H1 (cell line): ENCODE measurements at regions not wholly inside any gene's neighbourhood (a gene's known extent, or its start where the extent isn't known, plus 50 kb on each side); places are given as distances from the start of the nearest gene placed in this dataset.
A peak's percentile ranks its signal among the peaks of the same experiment; 100 is the strongest.

Experiments used
- CBX5 ChIP-seq: fragments of 300-800, 300-1000 bp; sonication (generic); IDR thresholded peaks from 2 replicates; pipeline ENCODE4 v1.7.1; 2016; ENCODE audit warnings: antibody characterized with exemption, low read length, low read depth
- CTBP2 ChIP-seq: IDR thresholded peaks from 2 replicates; pipeline ENCODE4 v1.7.0; 2011; ENCODE audit warnings: borderline replicate concordance, mild to moderate bottlenecking, moderate library complexity, mixed read lengths, low read length; ENCODE audit not compliant: insufficient read depth, insufficient read length
- EGR1 ChIP-seq: IDR thresholded peaks from 2 replicates; pipeline ENCODE4 v1.6.1; 2011; ENCODE audit warnings: low read depth, low read length, borderline replicate concordance
- RNF2 ChIP-seq: fragments of 200-900, 300-1000 bp; sonication (generic); IDR thresholded peaks from 2 replicates; pipeline ENCODE4 v1.7.1; 2016; ENCODE audit warnings: borderline replicate concordance, low read depth, mild to moderate bottlenecking, antibody characterized with exemption, low read length; ENCODE audit not compliant: poor library complexity, severe bottlenecking; ENCODE audit errors: missing control alignments
- SP1 ChIP-seq: IDR thresholded peaks from 2 replicates; pipeline ENCODE4 v1.6.1; 2011; ENCODE audit warnings: low read depth, low read length
- TCF12 ChIP-seq: IDR thresholded peaks from 2 replicates; pipeline ENCODE4 v1.6.1; 2011; ENCODE audit warnings: low read depth, mild to moderate bottlenecking, low read length
- TF ChIP-seq, protein P1 (sequence below), 3 experiments: IDR thresholded peaks; 1 replicate in 2 of 3; 2 replicates in 1 of 3; pipeline versions ENCODE4 v1.5.1 to v1.6.1; 2011; ENCODE audit warnings: low read length in 3 of 3, mild to moderate bottlenecking in 3 of 3, inconsistent platforms in 2 of 3, low read depth in 1 of 3, moderate library complexity in 1 of 3; ENCODE audit not compliant: insufficient read depth in 1 of 3; ENCODE audit errors: control extremely low read depth in 1 of 3

DNA sequence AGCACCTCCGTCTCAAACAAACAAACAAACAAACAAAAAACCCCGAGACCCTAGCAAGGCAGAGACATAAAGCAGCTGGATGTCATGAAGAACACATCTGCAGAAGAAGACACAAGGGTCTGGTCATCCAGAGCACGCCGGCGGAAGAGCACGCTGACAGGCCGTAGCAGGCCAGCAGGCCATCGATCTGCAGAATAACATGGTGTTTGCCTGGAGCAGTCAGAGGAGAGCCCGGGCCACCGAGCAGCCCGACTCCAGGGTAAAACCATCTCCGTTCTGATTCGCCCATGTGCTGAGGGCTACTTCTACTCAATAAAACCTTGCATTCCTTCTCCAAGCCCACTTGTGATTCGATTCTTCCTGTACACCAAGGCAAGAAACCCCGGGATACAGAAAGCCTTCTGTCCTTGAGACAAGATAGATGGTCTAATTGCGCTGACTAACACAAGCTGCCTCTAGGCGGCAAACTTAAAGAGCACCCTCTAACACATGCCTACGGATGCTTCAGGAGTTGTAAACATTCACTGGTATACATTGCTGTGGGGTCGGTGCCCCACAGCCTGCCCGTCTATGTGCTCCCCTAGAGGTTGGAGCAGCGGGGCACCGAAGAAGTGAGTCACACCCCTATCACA is 549.8 kb upstream of the NRXN1 start (continued):
- TF ChIP-seq RNF2 (no peak), CBX5 (no peak), TCF12 (no peak), EGR1 (no peak), CTBP2 (no peak), SP1 (no peak)
- TF ChIP-seq, protein P1, sequence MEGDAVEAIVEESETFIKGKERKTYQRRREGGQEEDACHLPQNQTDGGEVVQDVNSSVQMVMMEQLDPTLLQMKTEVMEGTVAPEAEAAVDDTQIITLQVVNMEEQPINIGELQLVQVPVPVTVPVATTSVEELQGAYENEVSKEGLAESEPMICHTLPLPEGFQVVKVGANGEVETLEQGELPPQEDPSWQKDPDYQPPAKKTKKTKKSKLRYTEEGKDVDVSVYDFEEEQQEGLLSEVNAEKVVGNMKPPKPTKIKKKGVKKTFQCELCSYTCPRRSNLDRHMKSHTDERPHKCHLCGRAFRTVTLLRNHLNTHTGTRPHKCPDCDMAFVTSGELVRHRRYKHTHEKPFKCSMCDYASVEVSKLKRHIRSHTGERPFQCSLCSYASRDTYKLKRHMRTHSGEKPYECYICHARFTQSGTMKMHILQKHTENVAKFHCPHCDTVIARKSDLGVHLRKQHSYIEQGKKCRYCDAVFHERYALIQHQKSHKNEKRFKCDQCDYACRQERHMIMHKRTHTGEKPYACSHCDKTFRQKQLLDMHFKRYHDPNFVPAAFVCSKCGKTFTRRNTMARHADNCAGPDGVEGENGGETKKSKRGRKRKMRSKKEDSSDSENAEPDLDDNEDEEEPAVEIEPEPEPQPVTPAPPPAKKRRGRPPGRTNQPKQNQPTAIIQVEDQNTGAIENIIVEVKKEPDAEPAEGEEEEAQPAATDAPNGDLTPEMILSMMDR (IDR thresholded peaks at IDR 0.05; ENCODE audit: control extremely low read depth in 1 of 3, insufficient read depth in 1 of 3, low read depth in 1 of 3, low read length in 3 of 3), result peak in 1 of 3 experiments; percentile 15; a peak in 1 of 4 replicates
